A673 (cell line): ENCODE measurements at regions not wholly inside any gene's neighbourhood (a gene's known extent, or its start where the extent isn't known, plus 50 kb on each side); places are given as distances from the start of the nearest gene placed in this dataset.

ENCODE experiments used
- BruUV-seq: library from RNA; stranded (reverse); fragments of 400-500 nt; replicated peaks from 2 replicates; lab custom pipeline; 2021; lab: Mats Ljungman, UMichigan
- CTCF ChIA-PET: fragments of 300-600 bp; sonication (Branson Sonifier 250); formaldehyde crosslinking; loops from one replicate; lab custom pipeline; 2022; ENCODE audit warnings: antibody characterized with exemption; lab: Charles Lee
- POLR2A ChIA-PET: fragments of 300-600 bp; sonication (Branson Sonifier 250); formaldehyde crosslinking; loops from one replicate; lab custom pipeline; 2022; ENCODE audit warnings: antibody characterized with exemption; ENCODE audit not compliant: low non-redundant PET; lab: Charles Lee
- DNase-seq: peaks from one replicate; pipeline ENCODE4 v3.0.0-alpha.2; 2015; ENCODE audit warnings: low spot score
- H3K27ac ChIP-seq: fragments of 200-600 bp; sonication (generic); 2 replicates; pipeline ENCODE4 v1.5.1; 2016; ENCODE audit warnings: mixed run types, low read depth, mild to moderate bottlenecking, mixed read lengths, antibody characterized with exemption, low read length; ENCODE audit not compliant: poor library complexity, severe bottlenecking
- H3K27me3 ChIP-seq: fragments of 200-600 bp; sonication (generic); replicated peaks from 2 replicates; pipeline ENCODE4 v1.6.1; 2017; ENCODE audit warnings: mixed run types, low read depth, mild to moderate bottlenecking, mixed read lengths, antibody characterized with exemption, low read length; ENCODE audit not compliant: insufficient read depth, poor library complexity
- H3K36me3 ChIP-seq: fragments of 200-600 bp; sonication (generic); 2 replicates; pipeline ENCODE4 v1.6.1; 2016; ENCODE audit warnings: mixed run types, mild to moderate bottlenecking, mixed read lengths, antibody characterized with exemption, low read length; ENCODE audit not compliant: insufficient read depth, poor library complexity, severe bottlenecking
- H3K4me1 ChIP-seq: fragments of 200-600 bp; sonication (generic); 2 replicates; pipeline ENCODE4 v1.6.1; 2017; ENCODE audit warnings: mixed run types, mild to moderate bottlenecking, mixed read lengths, antibody characterized with exemption, low read length; ENCODE audit not compliant: insufficient read depth, poor library complexity, severe bottlenecking
- H3K4me3 ChIP-seq: fragments of 200-600 bp; sonication (generic); 2 replicates; pipeline ENCODE4 v1.5.1; 2016; ENCODE audit warnings: low read depth, mixed run types, mild to moderate bottlenecking, mixed read lengths, low read length; ENCODE audit not compliant: poor library complexity, severe bottlenecking
- H3K9me3 ChIP-seq: fragments of 200-600 bp; sonication (generic); 2 replicates; pipeline ENCODE4 v1.6.1; 2016; ENCODE audit warnings: mixed run types, low read depth, mild to moderate bottlenecking, mixed read lengths, antibody characterized with exemption, low read length; ENCODE audit not compliant: poor library complexity, severe bottlenecking
- CTCF ChIP-seq: fragments of 300-800, 200-600 bp; sonication (generic); conservative IDR thresholded peaks from 2 replicates; pipeline ENCODE4 v1.5.1; 2017; ENCODE audit warnings: low read depth, mild to moderate bottlenecking, antibody characterized with exemption, low read length, moderate library complexity, mixed read lengths
- EZH2 ChIP-seq: fragments of 200-600 bp; sonication (generic); IDR thresholded peaks from 2 replicates; pipeline ENCODE4 v1.6.1; 2017; ENCODE audit warnings: borderline replicate concordance, low read depth, mild to moderate bottlenecking, mixed read lengths, antibody characterized with exemption, low read length; ENCODE audit not compliant: poor library complexity, severe bottlenecking
- intact Hi-C: fragments of 100-400 bp; cut with micrococcal nuclease; formaldehyde crosslinking; loops from one replicate; pipeline ENCODE4 v1.10.0; 2022; ENCODE audit not compliant: unreplicated experiment

DNA sequence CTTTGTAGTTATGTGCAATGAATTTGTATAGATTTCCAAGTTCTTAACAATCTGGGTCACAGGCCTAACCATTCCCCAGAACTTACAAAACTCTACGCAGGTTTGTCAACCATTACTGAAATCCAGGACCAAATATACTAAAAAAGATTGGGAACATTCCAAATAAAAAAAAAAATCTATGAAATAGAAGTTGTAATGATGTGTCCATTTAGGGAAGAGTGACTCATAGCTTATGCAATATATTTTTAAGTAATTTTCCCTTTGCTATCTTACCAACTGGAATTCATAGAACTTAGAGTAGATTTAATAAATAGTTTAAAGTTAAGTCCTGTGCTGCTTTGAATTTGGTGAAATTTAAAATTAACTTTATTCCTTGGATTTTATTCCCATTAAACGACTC is 393.2 kb downstream of the PMP22 start:
- intact Hi-C loops: no loop called here
- Histone ChIP-seq H3K9me3 (peaks cover 6% of the 10 kb centered on the region), H3K4me1 (no peaks in the 10 kb centered on the region), H3K36me3 (no peaks in the 10 kb centered on the region), H3K27me3 (no peaks in the 10 kb centered on the region), H3K4me3 (no peak overlapping the region), H3K27ac (no peak overlapping the region)
- TF ChIP-seq CTCF (no peak), EZH2 (no peak)
- CTCF ChIA-PET: no interaction called here
- no peak for DNase-seq
- POLR2A ChIA-PET: no interaction called here
- no TSS peak for BruUV-seq

- no peaks in the 10 kb centered on the region for H3K4me1 ChIP-seq
- no peak overlapping the region for H3K27ac ChIP-seq
- H3K9me3 ChIP-seq: peaks cover 16% of the 10 kb centered on the region
- CTCF ChIA-PET: no interaction called here
- DNase-seq: no peak
- H3K27me3 ChIP-seq: no peaks in the 10 kb centered on the region
- no peaks in the 10 kb centered on the region for H3K36me3 ChIP-seq
- no peak overlapping the region for H3K4me3 ChIP-seq
- intact Hi-C loops: no loop called here
- TF ChIP-seq EZH2 (no peak), CTCF (no peak)
- POLR2A ChIA-PET: no interaction called here
- BruUV-seq: no TSS peak
These were observed 398.9 kb downstream of the PMP22 start for GRCh38 chr17:14866266-14866665.

GRCh38 chr17:14864127-14864526 is 401.0 kb downstream of the PMP22 start:
- CTCF ChIA-PET: no interaction called here
- TF ChIP-seq EZH2: no peak
- POLR2A ChIA-PET: no interaction called here
- no TSS peak for BruUV-seq
- Histone ChIP-seq H3K27me3 (no peaks in the 10 kb centered on the region), H3K9me3 (peaks cover 17% of the 10 kb centered on the region), H3K27ac (no peak overlapping the region), H3K4me3 (no peak overlapping the region), H3K36me3 (no peaks in the 10 kb centered on the region), H3K4me1 (no peaks in the 10 kb centered on the region)
- intact Hi-C loops: no loop called here
- DNase-seq: no peak

DNA sequence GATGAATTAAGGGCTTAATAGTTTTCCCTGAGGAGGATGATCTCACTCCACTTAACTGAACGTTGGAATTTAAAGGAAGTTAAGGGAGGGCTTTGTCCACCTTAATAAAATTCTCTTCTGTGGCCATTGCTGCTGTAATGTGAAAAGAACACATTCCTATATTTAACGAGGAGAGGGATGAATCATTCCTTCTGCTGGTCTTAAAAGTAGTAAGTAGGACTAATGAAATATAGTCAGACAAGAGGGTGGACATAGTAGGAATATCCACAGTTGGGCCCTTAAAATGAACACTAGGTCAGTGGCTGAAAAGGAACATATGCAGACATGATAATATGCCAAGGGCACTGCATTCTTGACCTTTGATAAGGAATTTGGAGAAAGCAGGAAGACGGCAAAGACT is 405.6 kb downstream of the PMP22 start:
- Histone ChIP-seq H3K27me3 (no peaks in the 10 kb centered on the region), H3K9me3 (peaks cover 18% of the 10 kb centered on the region), H3K27ac (no peak overlapping the region), H3K36me3 (no peaks in the 10 kb centered on the region), H3K4me3 (no peak overlapping the region), H3K4me1 (no peaks in the 10 kb centered on the region)
- DNase-seq: no peak
- ChIA-PET POLR2A (no interaction called here), CTCF (no interaction called here)
- intact Hi-C loops: no loop called here
- TF ChIP-seq EZH2 (no peak), CTCF (no peak)
- no TSS peak for BruUV-seq
